AG04450 (cell line): ENCODE measurements at regions not wholly inside any gene's neighbourhood (a gene's known extent, or its start where the extent isn't known, plus 50 kb on each side); places are given as distances from the start of the nearest gene placed in this dataset.

Source experiments
- CTCF ChIA-PET: fragments of 300-600, 350-600 bp; formaldehyde crosslinking; extraction: SDS; loops from one replicate; lab custom pipeline; 2022; ENCODE audit warnings: antibody characterized with exemption, inconsistent platforms; lab: Charles Lee
- POLR2A ChIA-PET: fragments of 350-600 bp; formaldehyde crosslinking; extraction: SDS; loops from one replicate; lab custom pipeline; 2021; ENCODE audit warnings: antibody characterized with exemption, inconsistent platforms; lab: Yijun Ruan, JAX
- DNase-seq: peaks from one replicate; pipeline ENCODE4 v3.0.0-alpha.2; 2011; ENCODE audit warnings: low read depth, low spot score
- H3K27ac ChIP-seq: one replicate; pipeline ENCODE4 v1.5.1; 2012; ENCODE audit warnings: low read depth, low read length, control low read depth
- H3K27me3 ChIP-seq: one replicate; pipeline ENCODE4 v1.6.0; 2012; ENCODE audit warnings: low read length; ENCODE audit not compliant: control insufficient read depth, insufficient read depth
- H3K4me3 ChIP-seq: 2 replicates; pipeline ENCODE4 v1.5.1; 2011; ENCODE audit warnings: mild to moderate bottlenecking, low read depth, low read length, control low read depth
- H3K9me3 ChIP-seq: 2 replicates; pipeline ENCODE4 v1.5.1; 2012; ENCODE audit warnings: low read length; ENCODE audit not compliant: control insufficient read depth, insufficient read depth
- CTCF ChIP-seq: IDR thresholded peaks from 2 replicates; pipeline ENCODE4 v1.5.1; 2011; ENCODE audit warnings: low read depth, low read length, control low read depth, inconsistent platforms

GRCh38 chr22:44372611-44373010 is 59.9 kb upstream of the SHISAL1 start:
- no peak for TF ChIP-seq CTCF
- ChIA-PET POLR2A (no interaction called here), CTCF (no interaction called here)

GRCh38 chr22:44371741-44372525 is 59.2 kb upstream of the SHISAL1 start:
- no peak for TF ChIP-seq CTCF
- DNase-seq, result no peak
- CTCF ChIA-PET, result no interaction called here

More at GRCh38 chr22:44372611-44373010, 59.9 kb upstream of the SHISAL1 start:
- DNase-seq, result no peak
- peaks cover 20% of the 10 kb centered on the region for H3K9me3 ChIP-seq
- no peaks in the 10 kb centered on the region for H3K27me3 ChIP-seq
- no peak overlapping the region for H3K4me3 ChIP-seq
- H3K27ac ChIP-seq, result no peak overlapping the region

GRCh38 chr22:44369916-44370801 is 57.4 kb upstream of the SHISAL1 start:
- no peak overlapping the region for H3K27ac ChIP-seq
- H3K27me3 ChIP-seq, result no peaks in the 10 kb centered on the region
- peaks cover 20% of the 10 kb centered on the region for H3K9me3 ChIP-seq
- POLR2A ChIA-PET, result no interaction called here
- CTCF ChIA-PET, result no interaction called here
- no peak overlapping the region for H3K4me3 ChIP-seq
- DNase-seq, result no peak
- no peak for TF ChIP-seq CTCF

More at GRCh38 chr22:44371741-44372525, 59.2 kb upstream of the SHISAL1 start:
- H3K9me3 ChIP-seq, result peaks cover 20% of the 10 kb centered on the region
- no peak overlapping the region for H3K4me3 ChIP-seq
- H3K27ac ChIP-seq, result peak overlapping the region; percentile 21
- H3K27me3 ChIP-seq, result no peaks in the 10 kb centered on the region
- POLR2A ChIA-PET, result no interaction called here

- no peak overlapping the region for H3K27ac ChIP-seq
- peak; percentile 12; the same call in 1 of the 2 replicates for TF ChIP-seq CTCF
- POLR2A ChIA-PET, result no interaction called here
- no peaks in the 10 kb centered on the region for H3K27me3 ChIP-seq
- no peak for DNase-seq
- H3K9me3 ChIP-seq, result peaks cover 19% of the 10 kb centered on the region
- H3K4me3 ChIP-seq, result no peak overlapping the region
- CTCF ChIA-PET, result no interaction called here
These were observed 56.5 kb upstream of the SHISAL1 start for GRCh38 chr22:44369293-44369661.
